GM10266 (cell line): ENCODE measurements at regions not wholly inside any gene's neighbourhood (a gene's known extent, or its start where the extent isn't known, plus 50 kb on each side); places are given as distances from the start of the nearest gene placed in this dataset.

Experiments used
- DNase-seq: peaks from one replicate; pipeline ENCODE4 v3.0.0; 2012; ENCODE audit errors: extremely low spot score
- TF ChIP-seq, protein P1 (sequence below): IDR thresholded peaks from 2 replicates; pipeline ENCODE4 v1.5.1; 2012; ENCODE audit warnings: mild to moderate bottlenecking, low read depth; ENCODE audit not compliant: control insufficient read depth, insufficient read depth; ENCODE audit errors: missing control alignments

DNA sequence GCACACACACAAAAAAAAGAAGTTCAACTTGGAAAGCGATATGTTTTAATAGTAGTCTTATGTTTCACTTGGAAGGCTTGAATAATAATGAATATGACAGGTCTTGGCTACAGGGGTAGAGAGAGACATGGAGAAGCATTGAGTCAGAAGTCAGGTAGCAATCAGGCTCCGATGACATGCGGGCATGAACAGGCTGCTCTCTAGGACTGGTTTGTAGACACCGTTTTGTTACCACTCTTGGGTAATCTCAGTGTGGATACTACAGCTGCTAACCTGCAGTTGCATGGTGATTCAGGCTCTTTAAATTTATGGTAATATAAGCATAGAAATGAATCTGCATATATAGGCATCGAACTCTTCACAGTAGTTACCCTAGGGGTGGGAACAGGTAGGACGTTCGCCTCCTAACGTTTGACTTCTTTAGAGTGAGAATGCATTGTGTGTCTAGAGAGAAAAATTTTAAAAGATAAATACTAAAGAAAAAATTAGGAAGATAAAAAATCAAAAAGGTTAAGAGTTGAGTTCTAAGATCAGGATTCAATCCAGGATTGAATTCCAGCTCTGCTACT is 241.6 kb upstream of the KBTBD8 start:
- no peak for DNase-seq

DNA sequence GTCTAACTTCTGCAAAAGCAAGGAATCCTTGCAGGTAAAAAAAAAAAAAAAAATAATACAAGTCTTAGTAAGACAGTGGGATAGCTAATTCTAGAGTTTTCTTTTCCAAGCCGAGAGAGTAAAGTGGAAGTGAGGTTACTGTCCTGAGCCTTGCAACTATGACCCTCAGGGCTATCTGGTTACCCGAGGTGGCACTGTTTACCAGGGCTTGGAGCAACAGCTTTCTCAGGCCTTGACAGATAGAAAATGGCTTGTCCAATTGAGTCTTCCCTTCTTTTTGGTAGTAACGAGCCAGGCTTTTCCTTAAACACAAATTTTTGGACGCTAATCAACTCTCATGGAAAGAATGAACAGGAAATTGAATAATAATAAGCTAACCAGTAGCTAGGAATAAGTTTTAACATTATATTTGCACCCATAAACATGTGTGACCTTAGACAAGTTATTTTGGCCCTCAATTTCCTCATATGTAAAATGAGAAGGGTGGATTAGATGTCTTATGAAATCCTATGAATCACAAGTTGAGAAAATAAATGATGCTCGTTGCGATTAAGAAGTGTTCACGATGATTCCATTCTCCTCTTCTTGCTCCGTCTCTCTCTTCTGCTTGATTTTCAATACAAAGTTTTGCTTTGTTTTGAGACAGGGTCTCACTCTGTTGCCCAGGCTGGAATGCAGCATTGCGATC is 236.9 kb upstream of the KBTBD8 start:
- no peak for DNase-seq
- TF ChIP-seq, protein P1, sequence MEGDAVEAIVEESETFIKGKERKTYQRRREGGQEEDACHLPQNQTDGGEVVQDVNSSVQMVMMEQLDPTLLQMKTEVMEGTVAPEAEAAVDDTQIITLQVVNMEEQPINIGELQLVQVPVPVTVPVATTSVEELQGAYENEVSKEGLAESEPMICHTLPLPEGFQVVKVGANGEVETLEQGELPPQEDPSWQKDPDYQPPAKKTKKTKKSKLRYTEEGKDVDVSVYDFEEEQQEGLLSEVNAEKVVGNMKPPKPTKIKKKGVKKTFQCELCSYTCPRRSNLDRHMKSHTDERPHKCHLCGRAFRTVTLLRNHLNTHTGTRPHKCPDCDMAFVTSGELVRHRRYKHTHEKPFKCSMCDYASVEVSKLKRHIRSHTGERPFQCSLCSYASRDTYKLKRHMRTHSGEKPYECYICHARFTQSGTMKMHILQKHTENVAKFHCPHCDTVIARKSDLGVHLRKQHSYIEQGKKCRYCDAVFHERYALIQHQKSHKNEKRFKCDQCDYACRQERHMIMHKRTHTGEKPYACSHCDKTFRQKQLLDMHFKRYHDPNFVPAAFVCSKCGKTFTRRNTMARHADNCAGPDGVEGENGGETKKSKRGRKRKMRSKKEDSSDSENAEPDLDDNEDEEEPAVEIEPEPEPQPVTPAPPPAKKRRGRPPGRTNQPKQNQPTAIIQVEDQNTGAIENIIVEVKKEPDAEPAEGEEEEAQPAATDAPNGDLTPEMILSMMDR = no peak

More for the DNA sequence above, 241.6 kb upstream of the KBTBD8 start:
- TF ChIP-seq, protein P1 = no peak

DNA sequence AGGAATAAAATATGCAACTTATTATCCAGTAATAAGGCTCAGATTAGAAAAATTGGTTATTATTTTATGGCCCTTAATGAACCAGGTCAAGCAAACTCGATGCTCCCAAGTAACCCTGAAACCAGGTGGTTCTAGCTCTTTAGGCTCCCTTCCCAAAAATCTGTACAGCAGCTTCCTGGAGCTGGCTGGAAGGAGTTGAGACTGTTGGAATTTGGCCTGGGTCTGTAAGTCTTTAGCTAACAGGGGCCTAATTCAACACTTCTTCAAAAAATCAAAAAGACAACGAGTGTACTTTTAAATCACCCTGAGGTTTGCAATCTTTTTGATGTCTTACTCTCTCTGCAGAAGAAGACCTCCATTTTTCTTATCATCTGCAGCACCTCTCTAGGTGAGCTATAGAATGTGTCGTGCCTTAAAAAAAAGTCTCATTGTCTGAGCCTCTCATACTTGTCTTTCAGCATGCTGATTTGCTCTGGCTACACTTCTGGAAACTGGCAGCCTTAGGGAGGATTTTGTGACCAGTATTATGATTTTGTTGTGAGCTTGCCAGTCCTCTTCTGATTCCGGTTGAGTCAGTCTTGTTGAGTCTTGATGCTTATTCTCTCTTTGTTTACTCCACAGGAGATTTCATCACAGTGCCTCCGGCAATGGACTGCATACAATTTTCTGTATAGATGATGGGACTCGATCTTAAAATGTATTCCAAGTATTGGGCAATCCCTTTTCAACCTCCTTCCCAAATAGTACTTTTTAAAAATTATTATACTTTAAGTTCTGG is 235.0 kb upstream of the KBTBD8 start:
- DNase-seq = no peak
- TF ChIP-seq, protein P1 = no peak

DNA sequence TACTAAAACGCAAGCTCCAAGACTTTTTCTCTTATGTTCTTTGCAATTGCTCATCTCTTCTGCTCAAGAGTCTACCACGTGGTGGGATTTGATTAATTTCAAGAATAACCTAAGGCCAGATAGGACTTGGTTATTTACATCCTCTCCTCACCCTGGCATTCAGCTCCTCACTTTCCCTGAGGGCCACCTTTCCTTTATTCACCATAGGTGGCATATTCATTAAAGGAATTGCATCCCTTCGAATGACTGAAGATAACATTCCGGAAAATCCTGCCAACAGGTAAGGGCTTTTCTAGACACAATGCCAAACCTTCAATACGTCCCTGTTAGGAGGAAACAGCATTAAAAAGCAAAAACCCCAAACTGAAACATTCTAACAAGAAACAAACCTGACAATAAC is 220.0 kb upstream of the KBTBD8 start:
- no peak for DNase-seq
- TF ChIP-seq, protein P1 = no peak

DNA sequence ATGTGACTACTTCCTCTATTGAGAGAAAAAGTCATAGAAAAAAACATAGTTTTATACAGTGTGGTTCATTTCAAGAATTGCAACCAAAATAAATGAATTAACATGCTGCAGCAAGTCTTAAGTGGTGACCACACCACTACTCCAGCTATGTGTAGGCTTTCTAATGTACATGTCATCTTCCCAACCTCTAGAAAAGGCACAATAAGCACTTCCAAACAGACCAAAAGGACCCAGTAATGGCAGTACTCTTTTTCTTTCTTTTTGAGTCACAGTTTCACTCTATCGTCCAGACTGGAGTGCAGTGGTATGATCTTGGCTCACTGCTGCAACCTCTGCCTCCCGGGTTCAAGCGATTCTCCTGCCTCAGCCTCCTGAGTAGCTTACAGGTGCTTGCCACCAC is 219.3 kb upstream of the KBTBD8 start:
- TF ChIP-seq, protein P1 = no peak
- DNase-seq = no peak

DNA sequence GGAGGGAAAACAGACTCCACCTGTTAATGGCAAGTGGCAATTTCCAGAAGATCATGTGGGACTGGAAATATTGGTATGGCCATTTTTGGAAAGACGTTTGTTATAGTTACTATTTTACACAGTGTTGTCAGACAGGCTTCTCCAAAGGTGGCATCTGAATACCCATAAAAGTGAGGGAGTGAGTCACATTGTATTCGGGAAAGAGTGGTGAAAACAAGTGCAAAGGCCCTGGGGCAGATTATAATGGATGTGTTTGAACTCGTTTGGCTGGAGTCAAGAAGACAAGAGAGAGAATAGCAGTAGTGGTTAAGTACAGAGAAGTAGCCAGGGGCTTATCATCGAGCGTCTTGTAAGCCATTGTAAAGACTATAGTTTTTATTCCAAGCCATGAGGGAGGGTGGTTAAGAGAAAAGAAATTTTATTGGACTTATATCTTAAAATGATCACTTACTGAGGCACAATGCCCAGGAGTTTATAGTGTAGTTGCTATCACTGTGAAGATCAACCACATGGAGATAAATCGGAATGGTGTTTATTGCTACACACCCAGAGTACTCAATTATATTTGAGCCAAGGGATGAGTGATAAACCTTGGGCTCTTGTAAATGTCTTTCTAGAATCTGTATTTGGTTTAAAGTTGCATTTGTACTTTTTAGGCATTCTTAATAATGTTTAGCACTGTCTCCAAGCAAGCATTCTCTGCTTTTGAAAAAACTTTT is 212.8 kb upstream of the KBTBD8 start:
- DNase-seq = no peak
- TF ChIP-seq, protein P1 = no peak
